Natural killer cell (primary cell): ENCODE measurements at regions not wholly inside any gene's neighbourhood (a gene's known extent, or its start where the extent isn't known, plus 50 kb on each side); places are given as distances from the start of the nearest gene placed in this dataset.

Experiments used
- ATAC-seq, 3 donors: fragments of 150-1000 bp in 2 of 3; fragments of 200-7000 bp in 1 of 3; cut with Tn5 transposase; 1 replicate in 1 of 3; 2 replicates in 2 of 3; pipeline ENCODE4 v1.10.0; 2021; ENCODE audit warnings: mild to moderate bottlenecking in 2 of 3, moderate library complexity in 2 of 3
- DNase-seq, 2 donors: peaks; one replicate each; pipeline versions ENCODE4 v3.0.0 to v3.0.0-alpha.2; 2013 to 2021; ENCODE audit warnings: mixed read lengths in 1 of 2
- H3K27ac ChIP-seq: one replicate; pipeline ENCODE4 v1.5.1; 2013; ENCODE audit warnings: mild to moderate bottlenecking, low read length
- H3K27me3 ChIP-seq: one replicate; pipeline ENCODE4 v1.6.1; 2013; ENCODE audit warnings: low read length; ENCODE audit not compliant: control insufficient read depth, insufficient read depth
- H3K36me3 ChIP-seq: one replicate; pipeline ENCODE4 v1.6.1; 2013; ENCODE audit warnings: low read length; ENCODE audit not compliant: control insufficient read depth, insufficient read depth
- H3K4me1 ChIP-seq: one replicate; pipeline ENCODE4 v1.6.1; 2013; ENCODE audit warnings: low read length; ENCODE audit not compliant: control insufficient read depth, insufficient read depth
- H3K4me3 ChIP-seq: one replicate; pipeline ENCODE4 v1.5.1; 2013; ENCODE audit warnings: low read length
- H3K9me3 ChIP-seq: one replicate; pipeline ENCODE4 v1.6.1; 2013; ENCODE audit warnings: low read length; ENCODE audit not compliant: control insufficient read depth, insufficient read depth
- H3K27ac Mint-ChIP-seq, 2 donors: one replicate each; pipeline ENCODE4 v1.8.0; 2022; ENCODE audit warnings: mild to moderate bottlenecking in 2 of 2, mixed read lengths in 2 of 2, moderate library complexity in 1 of 2
- H3K27me3 Mint-ChIP-seq, 2 donors: one replicate each; pipeline ENCODE4 v1.8.0; 2022; ENCODE audit warnings: low read depth in 2 of 2, mixed read lengths in 2 of 2
- H3K36me3 Mint-ChIP-seq: one replicate; pipeline ENCODE4 v1.8.0; 2022; ENCODE audit warnings: mixed read lengths
- H3K4me1 Mint-ChIP-seq, 2 donors: one replicate each; pipeline ENCODE4 v1.8.0; 2022; ENCODE audit warnings: mixed read lengths in 2 of 2
- H3K4me3 Mint-ChIP-seq: one replicate; pipeline ENCODE4 v1.8.0; 2022; ENCODE audit warnings: mild to moderate bottlenecking, moderate library complexity, mixed read lengths
- H3K9me3 Mint-ChIP-seq, 2 donors: one replicate each; pipeline ENCODE4 v1.8.0; 2022; ENCODE audit warnings: mixed read lengths in 2 of 2
- WGBS: methylation state at CpG from one replicate; pipeline ENCODE4 v1.1.7; 2013; ENCODE audit warnings: missing lambda C conversion rate; ENCODE audit not compliant: insufficient coverage; 5-methylcytosine and 5-hydroxymethylcytosine counted together
- intact Hi-C: fragments of 100-400 bp; cut with micrococcal nuclease; formaldehyde crosslinking; loops from one replicate; pipeline ENCODE4 v1.14.2; 2022
- TF ChIP-seq, protein P1 (sequence below): fragments of 200-600 bp; IDR thresholded peaks from one replicate; pipeline ENCODE4 v1.8.0; 2022; ENCODE audit warnings: antibody characterized with exemption

DNA sequence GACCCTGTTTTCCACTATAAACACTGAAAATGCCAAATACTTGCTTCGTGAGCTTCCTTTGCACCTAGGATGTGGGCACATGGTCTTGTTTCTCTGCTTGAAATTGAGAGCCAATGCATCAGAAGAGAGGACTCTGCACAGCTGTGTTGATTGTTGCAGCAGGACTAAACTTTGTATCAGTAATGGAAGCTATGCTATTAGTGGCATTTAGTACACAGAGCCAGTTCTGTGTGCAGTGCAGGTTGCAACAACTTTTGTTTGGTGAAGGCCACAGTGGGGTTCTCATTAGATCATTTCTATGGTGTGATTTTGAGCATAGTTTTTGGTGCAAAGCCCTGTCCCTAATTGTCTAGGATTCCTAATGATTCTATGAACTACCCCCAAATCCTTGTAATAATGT lies 54.4 kb upstream of the ANKRD17 start:
- 86% methylated on average over 1 of the region's 1 CpG for WGBS
- Histone ChIP-seq H3K4me1 (no peaks in the 10 kb centered on the region), H3K27me3 (no peaks in the 10 kb centered on the region), H3K9me3 (no peaks in the 10 kb centered on the region), H3K36me3 (no peaks in the 10 kb centered on the region), H3K27ac (no peak overlapping the region), H3K4me3 (no peak overlapping the region)
- Mint-ChIP-seq H3K36me3 (no peaks in the 10 kb centered on the region), H3K4me3 (no peak overlapping the region), H3K9me3 (no peaks in the 10 kb centered on the region), H3K27me3 (no peaks in the 10 kb centered on the region), H3K4me1 (no peaks in the 10 kb centered on the region), H3K27ac (no peak overlapping the region)
- ATAC-seq (no peak), DNase-seq (no peak)
- intact Hi-C loops: loop anchor here (5.0 kb wide), 1 partner anchor 339 kb away; no protein-coding TSS in a partner anchor
- TF ChIP-seq, protein P1, sequence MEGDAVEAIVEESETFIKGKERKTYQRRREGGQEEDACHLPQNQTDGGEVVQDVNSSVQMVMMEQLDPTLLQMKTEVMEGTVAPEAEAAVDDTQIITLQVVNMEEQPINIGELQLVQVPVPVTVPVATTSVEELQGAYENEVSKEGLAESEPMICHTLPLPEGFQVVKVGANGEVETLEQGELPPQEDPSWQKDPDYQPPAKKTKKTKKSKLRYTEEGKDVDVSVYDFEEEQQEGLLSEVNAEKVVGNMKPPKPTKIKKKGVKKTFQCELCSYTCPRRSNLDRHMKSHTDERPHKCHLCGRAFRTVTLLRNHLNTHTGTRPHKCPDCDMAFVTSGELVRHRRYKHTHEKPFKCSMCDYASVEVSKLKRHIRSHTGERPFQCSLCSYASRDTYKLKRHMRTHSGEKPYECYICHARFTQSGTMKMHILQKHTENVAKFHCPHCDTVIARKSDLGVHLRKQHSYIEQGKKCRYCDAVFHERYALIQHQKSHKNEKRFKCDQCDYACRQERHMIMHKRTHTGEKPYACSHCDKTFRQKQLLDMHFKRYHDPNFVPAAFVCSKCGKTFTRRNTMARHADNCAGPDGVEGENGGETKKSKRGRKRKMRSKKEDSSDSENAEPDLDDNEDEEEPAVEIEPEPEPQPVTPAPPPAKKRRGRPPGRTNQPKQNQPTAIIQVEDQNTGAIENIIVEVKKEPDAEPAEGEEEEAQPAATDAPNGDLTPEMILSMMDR: no peak

DNA sequence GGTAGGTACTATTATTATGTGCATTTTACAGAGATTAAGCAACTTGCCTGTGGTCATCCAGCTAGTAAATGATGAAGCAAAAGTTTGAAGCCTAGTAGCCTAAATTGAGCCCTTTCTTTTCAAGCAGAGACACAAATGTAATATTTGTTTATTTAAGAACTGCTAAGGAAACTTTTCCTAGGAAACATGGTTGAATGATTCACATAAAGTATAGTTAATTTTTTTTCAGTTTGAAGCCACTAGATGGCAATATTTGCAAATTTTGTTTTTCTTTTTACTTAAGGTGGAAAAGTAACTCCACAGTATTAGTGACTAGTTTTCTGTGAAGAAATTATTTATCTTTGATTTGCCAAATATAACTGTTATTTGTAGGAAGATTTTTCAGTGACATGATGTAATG lies 52.8 kb upstream of the ANKRD17 start:
- intact Hi-C loops: loop anchor here (5.0 kb wide), 1 partner anchor 341 kb away; no protein-coding TSS in a partner anchor
- H3K9me3 Mint-ChIP-seq: no peaks in the 10 kb centered on the region
- no peak for ATAC-seq

DNA sequence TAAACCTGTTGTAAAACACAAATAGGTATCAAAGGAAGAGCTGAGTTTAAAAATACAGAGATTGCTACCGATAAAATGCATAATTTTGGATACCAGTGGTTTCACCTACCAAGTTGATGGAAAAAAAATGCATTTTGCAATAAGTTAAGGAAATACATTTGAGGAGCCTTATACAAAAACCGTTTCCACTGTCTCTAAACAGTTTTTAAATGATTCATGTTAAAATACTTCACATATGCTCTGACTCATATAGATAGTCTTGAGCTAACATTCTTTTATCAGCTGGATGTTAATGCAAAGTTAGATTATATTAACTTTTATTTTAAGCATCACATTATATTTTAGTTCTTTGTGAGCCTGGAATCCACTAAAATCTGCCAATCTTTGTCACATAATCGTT lies 50.6 kb upstream of the ANKRD17 start:
- Histone ChIP-seq H3K27ac (no peak overlapping the region), H3K27me3 (no peaks in the 10 kb centered on the region), H3K36me3 (no peaks in the 10 kb centered on the region), H3K9me3 (no peaks in the 10 kb centered on the region), H3K4me3 (no peak overlapping the region), H3K4me1 (no peaks in the 10 kb centered on the region)
- no peaks in the 10 kb centered on the region for H3K27me3 Mint-ChIP-seq
- DNase-seq (no peak), ATAC-seq (no peak)
- TF ChIP-seq, protein P1: no peak
- H3K9me3 Mint-ChIP-seq: no peaks in the 10 kb centered on the region
- no peak overlapping the region for H3K27ac Mint-ChIP-seq
- WGBS: 63% methylated on average over 2 of the region's 3 CpGs
- intact Hi-C loops: no loop called here
- no peaks in the 10 kb centered on the region for H3K4me1 Mint-ChIP-seq
- H3K4me3 Mint-ChIP-seq: no peak overlapping the region
- H3K36me3 Mint-ChIP-seq: no peaks in the 10 kb centered on the region

More for the DNA sequence above, 52.8 kb upstream of the ANKRD17 start:
- Mint-ChIP-seq H3K27ac (no peak overlapping the region), H3K27me3 (no peaks in the 10 kb centered on the region), H3K36me3 (no peaks in the 10 kb centered on the region), H3K4me1 (no peaks in the 10 kb centered on the region), H3K4me3 (no peak overlapping the region)
- H3K4me1 ChIP-seq: no peaks in the 10 kb centered on the region
- no peaks in the 10 kb centered on the region for H3K9me3 ChIP-seq
- no peaks in the 10 kb centered on the region for H3K36me3 ChIP-seq
- H3K27ac ChIP-seq: no peak overlapping the region
- TF ChIP-seq, protein P1: no peak
- H3K27me3 ChIP-seq: no peaks in the 10 kb centered on the region
- DNase-seq: no peak
- H3K4me3 ChIP-seq: no peak overlapping the region
